ENCODE measurements at regions not wholly inside any gene's neighbourhood (a gene's known extent, or its start where the extent isn't known, plus 50 kb on each side); places are given as distances from the start of the nearest gene placed in this dataset.

GRCh38 chr21:24826822-24827221 lies 780.5 kb downstream of the MRPL39 start:
- Histone ChIP-seq H3K4me2 (ENCODE audit: insufficient read depth in 1 of 2, low read depth in 2 of 2, low read length in 2 of 2) (no peak overlapping the region), H3K14ac (ENCODE audit: insufficient read length) (no peak overlapping the region), H3K79me1 (ENCODE audit: low read depth, low read length) (no peaks in the 10 kb centered on the region; the same call in 1 of the 2 replicates), H2BK15ac (ENCODE audit: low read length) (no peak overlapping the region), H3K36me3 (ENCODE audit: control insufficient read depth in 2 of 4, insufficient read depth in 4 of 4, low read length in 3 of 4) (no peaks in the 10 kb centered on the region; a peak in 1 of 8 replicates), H4K5ac (ENCODE audit: insufficient read length, low read depth, low read length) (no peak overlapping the region), H3K9ac (replicated peaks in 1 of 4; ENCODE audit: extremely low read depth in 1 of 4, low read depth in 3 of 4, low read length in 3 of 4) (no peak overlapping the region), H3K27ac (ENCODE audit: low read depth, low read length) (no peak overlapping the region), H3K23me2 (ENCODE audit: low read depth, low read length) (no peaks in the 10 kb centered on the region), H3K4me3 (ENCODE audit: extremely low read depth in 1 of 4, insufficient read depth in 2 of 4, low read depth in 3 of 4, low read length in 4 of 4) (no peak overlapping the region), H4K8ac (ENCODE audit: extremely low read depth, insufficient read depth, low read length) (no peak overlapping the region), H2BK12ac (ENCODE audit: low read depth, low read length) (no peak overlapping the region), H3K79me2 (ENCODE audit: control insufficient read depth in 1 of 2, insufficient read depth in 2 of 2, low read length in 2 of 2) (no peaks in the 10 kb centered on the region), H2BK5ac (ENCODE audit: low read depth, low read length) (no peak overlapping the region), H3K27me3 (replicated peaks in 1 of 4; ENCODE audit: control insufficient read depth in 3 of 4, extremely low read depth in 1 of 4, insufficient read depth in 3 of 4, low read length in 3 of 4) (no peaks in the 10 kb centered on the region), H3K56ac (replicated peaks; ENCODE audit: insufficient read length, low read depth, low read length) (no peak overlapping the region), H2AFZ (ENCODE audit: low read length) (no peak overlapping the region), H2BK20ac (ENCODE audit: low read length) (no peak overlapping the region), H3K4ac (replicated peaks; ENCODE audit: insufficient read length, low read depth, low read length) (no peak overlapping the region), H4K20me1 (replicated peaks in 1 of 2; ENCODE audit: control insufficient read depth in 1 of 2, insufficient read depth in 2 of 2, low read length in 2 of 2) (peaks cover 0 to 1% of the 10 kb centered on the region in 2 experiments), H2BK120ac (replicated peaks; ENCODE audit: low read depth, low read length) (no peak overlapping the region), H3K9me3 (ENCODE audit: insufficient read depth in 2 of 2, low read depth in 1 of 2, low read length in 1 of 2) (peaks cover 0 to 20% of the 10 kb centered on the region in 2 experiments; a peak in 1 of 4 replicates), H2AK5ac (ENCODE audit: low read depth, low read length) (no peak overlapping the region), H3K18ac (ENCODE audit: extremely low read depth, low read length) (no peak overlapping the region), H3K4me1 (replicated peaks in 1 of 4; ENCODE audit: control insufficient read depth in 3 of 4, insufficient read depth in 4 of 4, low read length in 3 of 4) (no peaks in the 10 kb centered on the region), H4K91ac (replicated peaks; ENCODE audit: insufficient read length, low read length) (no peak overlapping the region), H3K23ac (ENCODE audit: insufficient read length) (no peak overlapping the region)
- CTCF ChIA-PET (ENCODE audit: partially characterized antibody) = interaction anchor here (0.6 kb wide), 1 partner anchor 63 kb away, joined by 3 read pairs; no protein-coding TSS in a partner anchor
- 64% methylated on average over 1 of the region's 1 CpG; no CpG with 5 or more reads in 1 of the 2 experiments for WGBS, 2 experiments (ENCODE audit: extremely low coverage in 1 of 2, insufficient coverage in 1 of 2, insufficient read length in 1 of 2, insufficient replicate concordance in 2 of 2, low coverage in 1 of 2, low lambda C conversion rate in 2 of 2, missing lambda C conversion rate in 1 of 2)
- DNase-seq (ENCODE audit: low read depth in 1 of 2, low spot score in 2 of 2) (no peak), FAIRE-seq (no peak)
- POLR2A ChIA-PET (ENCODE audit: partially characterized antibody) = no interaction called here
- TF ChIP-seq EP300 (IDR thresholded peaks at IDR 0.05; ENCODE audit: borderline replicate concordance in 1 of 2, low read depth in 2 of 2, low read length in 2 of 2) (no peak), CBX8 (IDR thresholded peaks at IDR 0.05; ENCODE audit: borderline replicate concordance, low read depth, low read length) (no peak), E2F6 (IDR thresholded peaks at IDR 0.05) (no peak), HDAC6 (IDR thresholded peaks at IDR 0.05; ENCODE audit: low read depth, low read length) (no peak), ATF2 (IDR thresholded peaks at IDR 0.05; ENCODE audit: low read length) (no peak), MAX (IDR thresholded peaks at IDR 0.05) (no peak), ATF3 (IDR thresholded peaks at IDR 0.05; ENCODE audit: insufficient read depth, low read depth, low read length) (no peak), SRF (IDR thresholded peaks at IDR 0.05; ENCODE audit: low read depth, low read length) (no peak), USF2 (IDR thresholded peaks at IDR 0.05; ENCODE audit: low read length) (no peak), SP4 (IDR thresholded peaks at IDR 0.05; ENCODE audit: low read length) (no peak)
